ENCODE measurements at regions not wholly inside any gene's neighbourhood (a gene's known extent, or its start where the extent isn't known, plus 50 kb on each side); places are given as distances from the start of the nearest gene placed in this dataset.
A peak's percentile ranks its signal among the peaks of the same experiment; 100 is the strongest.

GRCh38 chrX:45980726-45981125 is 564.5 kb downstream of the ZNF674 start:
- Histone ChIP-seq H3K36me3 (no peaks in the 10 kb centered on the region), H3K9me3 (no peaks in the 10 kb centered on the region), H3K27ac (no peak overlapping the region), H3K4me1 (no peaks in the 10 kb centered on the region), H3K27me3 (no peaks in the 10 kb centered on the region), H3K4me3 (no peak overlapping the region)
- 64% methylated on average over 2 of the region's 2 CpGs; no CpG with 5 or more reads in 1 of the 2 donors for WGBS, 2 donors (ENCODE audit: low coverage in 1 of 2)
- TF ChIP-seq POLR2A (IDR thresholded peaks at IDR 0.05), result no peak
- TF ChIP-seq CTCF (IDR thresholded peaks at IDR 0.05), result no peak
- TF ChIP-seq EP300 (IDR thresholded peaks at IDR 0.05), result no peak
- TF ChIP-seq POLR2AphosphoS5 (IDR thresholded peaks at IDR 0.05), result no peak
- ATAC-seq, result no peak

- no peaks in the 10 kb centered on the region for H3K36me3 ChIP-seq
- H3K27me3 ChIP-seq, result no peaks in the 10 kb centered on the region
- no peak for ATAC-seq
- H3K4me3 ChIP-seq, result no peak overlapping the region
- no peaks in the 10 kb centered on the region for H3K4me1 ChIP-seq
- no peaks in the 10 kb centered on the region for H3K9me3 ChIP-seq
- no peak overlapping the region for H3K27ac ChIP-seq
- TF ChIP-seq EP300 (IDR thresholded peaks at IDR 0.05), result no peak
- no peak for TF ChIP-seq POLR2AphosphoS5 (IDR thresholded peaks at IDR 0.05)
- TF ChIP-seq POLR2A (IDR thresholded peaks at IDR 0.05), result no peak
- TF ChIP-seq CTCF (IDR thresholded peaks at IDR 0.05), result no peak
Observed at GRCh38 chrX:45975633-45976032, 569.6 kb downstream of the ZNF674 start.

GRCh38 chrX:45972636-45973035 is 572.6 kb downstream of the ZNF674 start:
- Histone ChIP-seq H3K4me3 (no peak overlapping the region), H3K9me3 (no peaks in the 10 kb centered on the region), H3K27ac (no peak overlapping the region), H3K4me1 (no peaks in the 10 kb centered on the region), H3K27me3 (no peaks in the 10 kb centered on the region), H3K36me3 (no peaks in the 10 kb centered on the region)
- TF ChIP-seq CTCF (IDR thresholded peaks at IDR 0.05), result no peak
- no peak for TF ChIP-seq EP300 (IDR thresholded peaks at IDR 0.05)
- TF ChIP-seq POLR2A (IDR thresholded peaks at IDR 0.05), result no peak
- no peak for TF ChIP-seq POLR2AphosphoS5 (IDR thresholded peaks at IDR 0.05)
- 59 to 60% methylated on average over 1 to 4 of the region's 4 CpGs for WGBS, 2 donors (ENCODE audit: low coverage in 1 of 2)
- ATAC-seq, result no peak

- Histone ChIP-seq H3K4me3 (no peak overlapping the region), H3K27ac (no peak overlapping the region), H3K4me1 (no peaks in the 10 kb centered on the region), H3K9me3 (no peaks in the 10 kb centered on the region), H3K36me3 (no peaks in the 10 kb centered on the region), H3K27me3 (no peaks in the 10 kb centered on the region)
- WGBS, 2 donors (ENCODE audit: low coverage in 1 of 2), result no CpG with 5 or more reads among the region's 7 CpGs
- peak; percentile 13 for ATAC-seq
- TF ChIP-seq EP300 (IDR thresholded peaks at IDR 0.05), result no peak
- no peak for TF ChIP-seq POLR2A (IDR thresholded peaks at IDR 0.05)
- no peak for TF ChIP-seq POLR2AphosphoS5 (IDR thresholded peaks at IDR 0.05)
- TF ChIP-seq CTCF (IDR thresholded peaks at IDR 0.05), result no peak
Observed at GRCh38 chrX:45959567-45959966, 585.7 kb downstream of the ZNF674 start.

GRCh38 chrX:45956191-45956870 is 588.9 kb downstream of the ZNF674 start:
- Histone ChIP-seq H3K9me3 (no peaks in the 10 kb centered on the region), H3K27me3 (no peaks in the 10 kb centered on the region), H3K4me3 (no peak overlapping the region), H3K27ac (no peak overlapping the region), H3K4me1 (no peaks in the 10 kb centered on the region), H3K36me3 (no peaks in the 10 kb centered on the region)
- 72 to 96% methylated on average over 3 to 4 of the region's 4 CpGs for WGBS, 2 donors (ENCODE audit: low coverage in 1 of 2)
- ATAC-seq, result no peak
- TF ChIP-seq EP300 (IDR thresholded peaks at IDR 0.05) (no peak), CTCF (IDR thresholded peaks at IDR 0.05) (no peak), POLR2A (IDR thresholded peaks at IDR 0.05) (no peak), POLR2AphosphoS5 (IDR thresholded peaks at IDR 0.05) (no peak)
